Panc1 (cell line): ENCODE measurements at regions not wholly inside any gene's neighbourhood (a gene's known extent, or its start where the extent isn't known, plus 50 kb on each side); places are given as distances from the start of the nearest gene placed in this dataset.

Experiments
- ATAC-seq: fragments of 200-7000 bp; cut with Tn5 transposase; 2 replicates; pipeline ENCODE4 v1.9.1; 2020; ENCODE audit warnings: mild to moderate bottlenecking, moderate library complexity
- BruUV-seq: library from RNA; stranded (reverse); fragments of 400-500 nt; replicated peaks from 2 replicates; lab custom pipeline; 2021; lab: Mats Ljungman, UMichigan
- CTCF ChIA-PET: fragments of 300-600 bp; sonication (Branson Sonifier 250); formaldehyde crosslinking; loops from one replicate; lab custom pipeline; 2022; ENCODE audit warnings: antibody characterized with exemption; lab: Charles Lee
- POLR2A ChIA-PET: fragments of 300-600 bp; sonication (Branson Sonifier 250); formaldehyde crosslinking; loops from one replicate; lab custom pipeline; 2022; ENCODE audit warnings: antibody characterized with exemption; lab: Charles Lee
- DNase-seq: peaks from one replicate; pipeline ENCODE4 v3.0.0-alpha.2; 2010; ENCODE audit warnings: low read depth, low spot score
- H3K27ac ChIP-seq: 2 replicates; pipeline ENCODE4 v1.5.1; 2011; ENCODE audit warnings: mild to moderate bottlenecking, low read length, inconsistent platforms
- H3K27me3 ChIP-seq: fragments of 200-500 bp; sonication (Bioruptor generic); 2 replicates; pipeline ENCODE4 v1.6.0; 2014; ENCODE audit warnings: low read length, inconsistent platforms; ENCODE audit not compliant: control insufficient read depth, insufficient read depth
- H3K36me3 ChIP-seq: fragments of 200-500 bp; sonication (Bioruptor generic); 2 replicates; pipeline ENCODE4 v1.5.1; 2014; ENCODE audit warnings: inconsistent platforms, mild to moderate bottlenecking, low read length, moderate library complexity; ENCODE audit not compliant: control insufficient read depth, insufficient read depth
- H3K4me1 ChIP-seq: 2 replicates; pipeline ENCODE4 v1.5.1; 2011; ENCODE audit warnings: inconsistent platforms, mild to moderate bottlenecking, low read length, moderate library complexity; ENCODE audit not compliant: control insufficient read depth, insufficient read depth
- H3K4me3 ChIP-seq, 2 experiments: 2 replicates each; pipeline ENCODE4 v1.5.1; 2011 to 2012; ENCODE audit warnings: low read depth in 2 of 2, low read length in 2 of 2, mild to moderate bottlenecking in 2 of 2, inconsistent platforms in 1 of 2, moderate library complexity in 1 of 2
- H3K9me3 ChIP-seq: fragments of 200-500 bp; sonication (Bioruptor generic); 2 replicates; pipeline ENCODE4 v1.5.1; 2014; ENCODE audit warnings: low read depth, mild to moderate bottlenecking, inconsistent platforms, low read length, moderate library complexity; ENCODE audit not compliant: control insufficient read depth, insufficient read depth
- CTCF ChIP-seq: fragments of 450-650 bp; IDR thresholded peaks from 2 replicates; pipeline ENCODE4 v1.5.1; 2017; ENCODE audit warnings: mild to moderate bottlenecking
- POLR2AphosphoS5 ChIP-seq: IDR thresholded peaks from 2 replicates; pipeline ENCODE4 v1.6.1; 2012; ENCODE audit warnings: mild to moderate bottlenecking, low read depth, low read length, moderate library complexity
- REST ChIP-seq, 2 experiments: IDR thresholded peaks; 2 replicates each; pipeline ENCODE4 v1.6.1; 2011 to 2012; ENCODE audit warnings: low read depth in 2 of 2, control low read depth in 1 of 2, low read length in 1 of 2, mild to moderate bottlenecking in 1 of 2, moderate library complexity in 1 of 2; ENCODE audit not compliant: insufficient read depth in 1 of 2
- SIN3A ChIP-seq: IDR thresholded peaks from 2 replicates; pipeline ENCODE4 v1.6.1; 2012; ENCODE audit warnings: low read depth, mild to moderate bottlenecking, low read length, moderate library complexity, borderline replicate concordance; ENCODE audit not compliant: insufficient read depth
- TCF7L2 ChIP-seq: IDR thresholded peaks from 2 replicates; pipeline ENCODE4 v1.6.1; 2011; ENCODE audit warnings: mild to moderate bottlenecking, low read depth, low read length, inconsistent platforms
- in situ Hi-C: cut with HindIII; loops from 2 replicates; pipeline ENCODE4 v1.10.0; 2016; ENCODE audit warnings: low sequenced_read_pairs, low pct_unique_long_range_greater_than_20kb
- intact Hi-C: fragments of 100-400 bp; cut with micrococcal nuclease; formaldehyde crosslinking; loops from one replicate; pipeline ENCODE4 v1.10.0; 2022; ENCODE audit not compliant: unreplicated experiment

DNA sequence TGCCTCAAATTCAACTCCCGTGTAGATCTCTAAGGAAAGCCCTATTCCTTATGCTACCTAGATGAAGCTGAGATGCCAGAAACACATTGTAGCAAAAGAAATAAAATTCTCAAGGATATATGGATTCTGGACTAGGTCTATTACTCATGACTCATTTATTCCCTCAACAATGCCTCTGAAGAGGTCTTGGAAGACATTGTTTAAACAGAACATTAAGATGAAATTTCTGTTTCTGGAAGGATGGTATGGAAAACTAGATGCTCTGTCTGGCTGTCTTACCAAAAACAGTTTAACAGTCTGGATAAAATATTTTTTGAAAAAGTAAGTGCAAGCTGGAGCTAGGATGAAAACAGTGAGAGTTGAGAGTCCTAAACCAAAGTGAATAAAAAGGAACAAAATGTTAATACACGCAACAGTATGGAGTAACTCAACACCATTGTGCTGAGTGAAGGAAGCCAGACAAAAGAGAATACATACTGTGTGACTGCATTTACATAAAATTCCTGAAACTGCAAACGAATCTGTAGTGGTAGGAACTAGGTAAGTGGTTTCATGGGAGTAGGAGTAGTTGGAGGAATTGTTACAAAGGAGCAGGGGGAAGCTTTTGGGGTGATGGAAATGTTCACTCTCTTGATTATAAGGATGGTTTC lies 59.3 kb upstream of the GNG12 start:
- H3K4me1 ChIP-seq: no peaks in the 10 kb centered on the region
- no peaks in the 10 kb centered on the region for H3K36me3 ChIP-seq
- no peak for ATAC-seq
- no TSS peak for BruUV-seq
- H3K27ac ChIP-seq: no peak overlapping the region
- no peaks in the 10 kb centered on the region for H3K27me3 ChIP-seq
- no peak overlapping the region for H3K4me3 ChIP-seq
- CTCF ChIA-PET: interaction anchor here (0.6 kb wide), 1 partner anchor 197 kb away, joined by 5 read pairs; no protein-coding TSS in a partner anchor
- POLR2A ChIA-PET: no interaction called here
- DNase-seq: no peak
- intact Hi-C loops (no loop called here), in situ Hi-C loops (no loop called here)
- TF ChIP-seq TCF7L2 (no peak), REST (IDR thresholded peaks at IDR 0.05; ENCODE audit: insufficient read depth in 1 of 2, low read depth in 2 of 2, low read length in 1 of 2) (no peak), POLR2AphosphoS5 (no peak), CTCF (no peak), SIN3A (no peak)
- H3K9me3 ChIP-seq: no peaks in the 10 kb centered on the region

DNA sequence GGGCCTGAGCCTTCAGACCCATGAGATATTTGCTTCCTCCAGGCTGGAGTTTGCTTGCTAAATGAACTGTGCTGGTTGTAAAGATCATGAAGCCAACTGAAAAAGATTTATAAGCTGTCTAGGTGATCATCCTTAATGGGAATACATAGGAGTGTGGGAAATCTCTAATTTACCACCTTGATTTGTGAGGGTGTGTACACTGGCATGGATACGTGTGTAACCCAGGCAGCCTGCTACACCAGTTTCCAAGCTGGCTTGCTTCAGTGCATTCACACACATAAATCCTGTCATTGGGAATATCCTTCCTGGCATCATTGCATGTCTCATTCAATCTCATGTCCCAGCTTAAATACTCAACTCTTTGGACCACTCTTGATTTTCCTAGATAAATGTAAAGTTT lies 57.6 kb upstream of the GNG12 start:
- no TSS peak for BruUV-seq
- no peaks in the 10 kb centered on the region for H3K4me1 ChIP-seq
- in situ Hi-C loops (no loop called here), intact Hi-C loops (no loop called here)
- H3K27ac ChIP-seq: no peak overlapping the region
- DNase-seq (no peak), ATAC-seq (no peak)
- ChIA-PET POLR2A (no interaction called here), CTCF (no interaction called here)
- TF ChIP-seq CTCF (no peak), SIN3A (no peak), POLR2AphosphoS5 (no peak), TCF7L2 (no peak), REST (IDR thresholded peaks at IDR 0.05; ENCODE audit: insufficient read depth in 1 of 2, low read depth in 2 of 2, low read length in 1 of 2) (no peak)
- no peaks in the 10 kb centered on the region for H3K27me3 ChIP-seq
- H3K36me3 ChIP-seq: no peaks in the 10 kb centered on the region
- H3K9me3 ChIP-seq: no peaks in the 10 kb centered on the region
- H3K4me3 ChIP-seq: no peak overlapping the region
